AG08396 (cell line): ENCODE measurements at regions not wholly inside any gene's neighbourhood (a gene's known extent, or its start where the extent isn't known, plus 50 kb on each side); places are given as distances from the start of the nearest gene placed in this dataset.

Source experiments
- DNase-seq: peaks from one replicate; pipeline ENCODE4 v3.0.0; 2012; ENCODE audit warnings: low spot score, mixed read lengths

DNA sequence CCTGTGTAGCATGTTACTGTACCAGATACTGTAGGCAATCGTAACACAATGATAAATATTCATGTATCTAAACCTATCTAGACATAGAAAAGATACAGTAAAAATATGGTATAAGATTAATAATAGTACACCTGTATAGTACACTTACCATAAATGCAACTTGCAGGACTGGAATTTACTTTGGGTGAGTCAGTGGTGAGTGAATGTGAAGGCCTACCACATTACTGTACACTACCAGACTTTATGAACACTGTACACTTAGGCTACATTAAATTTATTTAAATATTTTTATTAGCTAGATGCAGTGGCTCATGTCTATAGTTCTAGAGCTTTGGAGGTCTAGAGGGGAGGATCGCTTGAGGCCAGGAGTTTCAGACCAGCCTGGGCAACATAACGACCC is 186.6 kb upstream of the ROPN1 start:
- DNase-seq = no peak

DNA sequence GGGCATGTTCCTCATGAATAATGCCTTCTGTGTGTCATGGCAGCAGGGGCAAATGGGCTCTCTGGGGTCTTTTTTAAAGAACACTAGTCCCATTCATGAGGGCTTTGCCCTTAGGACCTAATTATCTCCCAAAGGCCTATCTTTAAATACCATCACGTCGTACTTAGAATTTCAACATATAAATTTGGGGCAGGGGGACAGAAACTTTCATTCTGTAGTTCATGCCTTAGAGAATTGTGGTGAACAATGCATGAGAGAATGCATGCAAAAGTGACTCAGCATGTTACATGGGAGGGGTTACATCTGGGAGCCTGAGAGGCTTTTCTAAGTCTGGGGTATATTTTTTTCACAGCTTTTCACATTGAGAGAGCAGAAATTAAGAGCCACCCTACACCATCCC is 208.5 kb upstream of the ROPN1 start:
- DNase-seq = no peak

DNA sequence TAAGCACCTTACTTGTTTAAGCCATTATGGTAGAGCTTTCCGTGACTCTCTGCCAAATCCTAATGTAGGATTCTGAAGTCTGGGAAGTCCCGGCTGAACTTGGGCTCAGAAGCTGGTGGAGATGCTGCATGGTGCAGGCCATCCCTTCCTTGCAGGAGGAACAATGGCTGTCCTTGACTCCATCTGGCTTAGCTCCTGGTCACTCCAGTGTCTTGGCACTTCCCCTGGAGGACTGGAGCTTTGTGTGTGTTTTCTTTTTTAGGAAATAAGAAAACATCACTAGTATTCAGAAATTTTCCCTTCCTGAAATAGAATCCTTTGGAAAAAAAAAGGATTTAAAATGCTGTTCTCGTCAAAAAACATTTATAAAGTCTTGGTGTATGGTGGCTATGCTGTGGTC is 209.3 kb upstream of the ROPN1 start:
- no peak for DNase-seq

DNA sequence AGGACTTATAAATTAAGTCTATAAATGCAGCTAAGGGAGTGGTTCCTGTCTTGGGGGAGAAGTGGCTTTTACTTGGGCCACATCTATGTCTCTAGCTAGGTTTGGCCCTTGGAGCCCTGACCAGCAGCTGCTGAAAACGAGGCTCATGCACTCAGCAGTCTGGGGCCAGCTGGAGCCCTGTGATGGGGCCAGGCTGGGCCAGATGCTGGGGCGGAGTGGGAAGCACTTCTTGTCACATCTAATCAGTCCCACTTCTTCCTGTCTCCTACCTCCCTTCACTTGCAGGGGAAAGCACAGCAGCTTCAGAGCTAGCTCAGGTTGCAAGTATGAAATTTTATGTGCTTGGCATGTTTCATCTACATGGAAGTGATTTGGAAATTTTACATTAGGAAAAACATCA is 209.9 kb upstream of the ROPN1 start:
- no peak for DNase-seq

DNA sequence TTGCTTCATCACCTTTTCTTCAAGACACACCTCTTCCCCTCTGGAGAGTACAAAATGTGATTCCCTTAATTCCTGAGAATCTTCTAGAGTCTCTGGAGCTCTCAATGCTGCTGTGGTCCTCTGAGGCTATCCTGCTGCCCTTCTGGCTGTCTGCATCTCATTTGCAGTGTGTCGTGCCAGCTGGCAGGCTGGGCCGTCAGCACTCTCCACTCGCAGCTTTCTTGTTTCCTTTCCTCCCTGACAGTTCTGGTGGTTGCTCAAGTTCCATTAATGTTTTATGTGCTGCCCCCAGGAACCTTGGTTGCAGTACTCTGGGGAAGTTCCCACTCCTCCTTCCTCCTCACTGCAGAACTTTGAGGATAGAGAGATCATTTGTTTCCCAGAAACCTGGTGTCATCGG is 210.8 kb upstream of the ROPN1 start:
- no peak for DNase-seq

DNA sequence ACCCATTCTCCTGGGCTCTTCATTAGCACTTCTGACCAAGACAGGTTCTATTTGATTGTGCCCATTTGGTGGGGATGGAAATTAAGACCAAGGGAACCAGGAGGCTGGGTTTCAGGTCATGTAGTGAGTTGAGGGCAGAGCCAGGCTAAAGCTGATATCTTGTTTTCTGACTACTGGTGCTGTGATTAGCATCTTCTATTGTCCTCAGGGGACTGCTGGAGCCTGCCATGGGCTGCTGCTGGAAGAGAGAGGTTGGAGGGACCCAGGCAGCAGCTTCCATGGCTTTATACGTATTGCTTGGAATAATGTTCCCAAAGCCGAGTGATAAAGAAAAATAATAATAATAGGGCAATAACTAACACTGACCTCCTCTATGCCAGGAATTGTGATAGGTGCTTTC is 211.4 kb upstream of the ROPN1 start:
- no peak for DNase-seq

DNA sequence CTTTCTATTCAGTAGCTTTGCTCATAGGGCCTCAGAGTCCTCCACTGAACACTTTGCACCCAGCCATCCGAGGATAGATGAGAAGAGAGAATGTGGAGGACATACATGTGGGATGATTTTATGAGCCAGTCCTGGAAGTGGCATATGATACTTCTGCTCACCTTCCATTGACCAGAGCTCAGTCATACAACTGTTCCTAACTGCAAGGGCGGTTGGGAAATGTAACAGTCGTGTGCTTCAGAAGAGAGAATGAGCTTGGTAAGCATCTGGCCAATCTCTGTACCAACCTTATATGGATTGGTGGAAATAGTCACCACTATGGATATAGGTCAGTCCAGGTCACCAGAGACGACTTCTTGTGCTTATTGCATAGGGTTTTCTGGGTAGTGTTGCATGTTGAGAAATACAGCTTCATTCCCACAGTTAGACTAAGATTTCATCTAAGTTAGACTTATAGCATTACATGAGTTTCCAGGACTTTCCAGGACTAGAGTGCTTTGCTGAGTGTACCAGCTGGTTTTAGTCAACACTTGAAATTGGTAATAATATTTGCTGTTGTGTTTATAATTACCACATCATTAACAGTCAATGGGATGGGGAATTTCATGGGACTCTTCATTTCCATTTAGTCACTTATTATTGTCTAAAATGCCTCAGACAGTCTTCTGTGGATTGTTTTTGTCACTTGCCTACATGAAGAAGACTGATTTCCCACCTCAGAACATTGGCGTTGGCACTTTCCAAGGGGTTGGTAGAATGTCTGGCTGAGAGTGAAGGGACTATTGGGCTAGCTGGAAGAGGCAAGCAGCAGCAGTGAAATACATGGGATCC is 214.5 kb upstream of the ROPN1 start:
- no peak for DNase-seq

DNA sequence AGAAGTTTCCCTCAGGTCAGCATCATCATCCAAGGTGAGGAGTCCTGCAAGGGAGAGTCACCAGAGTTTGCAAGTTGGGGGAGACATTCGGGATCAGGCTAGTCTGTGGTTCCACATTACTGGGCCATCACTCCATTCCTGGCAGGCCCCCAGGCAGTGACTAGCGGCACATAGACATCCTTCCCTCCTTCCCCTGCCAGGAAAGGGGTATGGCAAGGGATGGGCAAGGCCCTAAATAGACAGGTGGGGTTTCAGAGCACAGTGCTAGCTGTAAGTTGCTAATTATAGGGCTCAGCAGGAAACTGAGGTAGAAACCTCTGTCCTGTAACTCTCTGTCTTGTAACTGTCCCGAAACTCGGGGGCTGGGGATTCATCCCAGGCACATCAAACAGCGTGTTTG is 215.2 kb upstream of the ROPN1 start:
- no peak for DNase-seq

DNA sequence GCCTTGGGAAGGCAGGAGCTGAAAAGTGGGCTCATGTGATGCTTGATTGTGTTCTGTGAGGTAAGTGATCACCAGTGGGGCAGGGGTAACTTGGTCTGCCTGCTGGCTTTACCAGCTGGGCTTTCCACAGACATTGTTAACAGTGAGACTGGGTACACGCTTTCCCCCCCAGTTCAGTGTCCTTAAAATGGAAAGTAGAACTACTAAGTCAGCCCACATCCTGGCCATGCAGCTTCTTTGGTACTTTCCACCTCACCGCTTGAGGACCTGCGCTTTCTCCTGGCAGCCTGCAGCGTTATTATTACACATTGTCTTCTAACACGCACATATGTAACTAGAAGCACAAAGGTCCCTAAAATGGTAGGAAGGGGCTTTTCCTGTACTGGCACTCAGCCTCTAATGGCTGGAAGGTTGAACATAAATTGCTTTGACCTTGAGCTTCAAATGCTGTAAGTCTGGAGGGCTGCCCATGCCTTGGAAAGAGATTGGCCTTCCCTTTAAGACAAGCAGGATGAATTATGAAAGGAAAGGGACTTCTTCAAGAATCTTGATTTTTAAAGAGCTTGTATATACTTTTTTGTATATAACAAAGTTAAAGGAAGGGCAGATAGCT is 216.1 kb upstream of the ROPN1 start:
- no peak for DNase-seq

DNA sequence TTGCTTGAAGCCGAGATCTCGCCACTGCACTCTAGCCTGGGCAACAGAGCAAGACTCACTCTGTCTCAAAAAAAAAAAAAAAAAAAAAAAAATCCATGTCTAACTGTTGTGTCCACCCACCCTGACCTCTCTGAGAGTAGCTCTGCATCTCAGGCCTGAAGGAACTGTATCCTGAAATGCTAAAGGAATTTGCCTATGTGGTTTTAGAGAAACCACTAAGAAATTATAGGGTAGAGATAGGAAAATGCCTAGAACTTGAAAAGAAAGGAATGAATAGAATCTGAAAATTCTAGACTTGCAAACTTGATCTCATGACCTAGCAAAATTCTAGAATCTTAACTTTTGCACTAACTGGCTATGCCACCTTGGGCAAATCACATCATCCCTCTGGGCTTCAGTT is 217.5 kb upstream of the ROPN1 start:
- no peak for DNase-seq

DNA sequence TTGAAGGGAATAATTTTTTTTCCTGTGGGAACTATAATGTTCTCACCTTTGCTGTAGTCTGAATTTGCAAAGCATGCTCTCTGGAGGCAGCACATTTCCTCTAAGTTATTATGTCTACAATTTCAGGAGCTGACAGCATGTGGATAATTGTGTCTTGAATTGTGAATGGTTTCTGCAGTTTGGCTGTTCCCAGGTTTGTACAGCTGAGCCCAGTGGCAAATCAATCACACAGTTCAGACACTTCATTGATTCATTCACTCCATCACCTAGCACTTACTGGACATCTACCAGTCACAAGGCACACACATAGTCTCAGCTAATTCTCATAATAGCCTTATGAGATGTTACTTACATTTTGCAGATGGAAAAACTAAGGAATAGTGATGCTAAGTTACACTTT is 219.0 kb upstream of the ROPN1 start:
- no peak for DNase-seq

DNA sequence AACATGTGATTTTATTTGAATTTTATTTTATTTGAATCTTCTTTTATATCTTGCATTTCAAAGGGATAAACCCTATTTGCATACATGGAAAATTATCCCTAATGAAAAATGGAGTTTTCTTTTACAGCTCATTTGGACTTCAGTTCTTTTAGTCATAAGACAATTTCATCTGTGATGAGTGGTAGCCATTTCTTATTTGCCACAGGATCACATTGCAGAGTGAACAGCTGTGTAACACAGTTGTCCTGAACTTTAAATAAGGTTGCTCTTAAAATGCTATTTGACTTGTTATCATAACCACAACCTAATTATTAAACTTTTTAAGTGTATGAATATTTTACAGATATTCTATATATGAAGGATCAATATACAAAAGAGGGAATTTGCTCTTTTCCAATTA is 221.7 kb upstream of the ROPN1 start:
- no peak for DNase-seq

DNA sequence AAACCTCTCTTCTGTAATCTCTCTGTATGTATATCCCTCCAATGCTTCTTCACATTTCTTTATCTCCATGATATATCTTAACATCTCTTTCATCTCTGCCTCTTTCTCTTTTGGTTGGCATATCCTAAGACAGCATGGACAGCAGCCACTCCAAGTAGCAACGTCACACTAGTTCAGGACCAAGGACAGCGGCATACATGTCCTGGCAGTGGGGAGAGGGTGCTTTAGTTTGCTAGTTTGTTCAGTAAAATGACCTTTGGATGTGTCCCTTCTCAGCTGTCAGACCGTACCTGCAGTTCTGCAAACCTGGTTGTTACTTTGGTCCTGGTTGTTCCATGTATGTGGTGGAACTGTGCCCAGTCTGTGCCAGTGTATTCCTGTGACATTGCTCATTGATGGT is 225.6 kb upstream of the ROPN1 start:
- peak; percentile 61 for DNase-seq

DNA sequence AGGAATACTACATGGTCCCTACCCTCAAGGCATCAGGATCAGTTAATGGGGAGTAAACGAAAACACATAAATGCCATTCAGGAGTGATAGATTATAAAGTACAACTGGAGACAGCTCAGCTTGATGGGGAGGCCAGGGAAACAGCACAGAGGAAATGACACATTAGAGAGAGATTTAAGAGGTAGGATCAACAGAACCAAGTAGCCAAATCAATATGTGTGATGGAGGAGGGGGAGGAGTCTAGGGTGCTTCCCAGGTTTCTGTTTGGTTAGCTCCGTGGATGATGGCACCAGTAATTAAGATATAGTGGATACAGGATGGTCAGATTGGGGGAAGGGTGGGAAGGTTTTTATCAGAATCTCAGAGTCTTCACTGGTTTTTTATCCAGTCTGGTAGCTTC is 229.5 kb upstream of the ROPN1 start:
- no peak for DNase-seq

DNA sequence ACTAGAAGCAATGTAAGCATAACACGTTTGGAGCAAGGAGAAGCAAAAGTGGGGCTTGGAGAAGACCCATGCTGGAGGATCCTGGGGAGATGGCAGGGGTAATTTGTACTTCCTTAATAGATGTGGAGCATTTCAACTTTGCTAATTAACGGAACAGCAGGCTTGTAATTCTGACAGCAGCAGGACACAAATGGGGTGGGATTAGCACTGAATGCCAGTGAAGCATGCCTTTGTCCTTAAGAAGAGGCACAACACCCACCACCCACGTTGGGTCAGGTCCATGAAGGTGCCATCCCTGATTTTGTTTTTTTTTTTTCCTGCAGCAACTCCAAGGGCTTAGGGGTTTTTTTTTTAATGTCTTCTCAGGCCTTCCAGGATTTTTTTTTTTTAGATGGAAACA is 231.9 kb upstream of the ROPN1 start:
- no peak for DNase-seq

DNA sequence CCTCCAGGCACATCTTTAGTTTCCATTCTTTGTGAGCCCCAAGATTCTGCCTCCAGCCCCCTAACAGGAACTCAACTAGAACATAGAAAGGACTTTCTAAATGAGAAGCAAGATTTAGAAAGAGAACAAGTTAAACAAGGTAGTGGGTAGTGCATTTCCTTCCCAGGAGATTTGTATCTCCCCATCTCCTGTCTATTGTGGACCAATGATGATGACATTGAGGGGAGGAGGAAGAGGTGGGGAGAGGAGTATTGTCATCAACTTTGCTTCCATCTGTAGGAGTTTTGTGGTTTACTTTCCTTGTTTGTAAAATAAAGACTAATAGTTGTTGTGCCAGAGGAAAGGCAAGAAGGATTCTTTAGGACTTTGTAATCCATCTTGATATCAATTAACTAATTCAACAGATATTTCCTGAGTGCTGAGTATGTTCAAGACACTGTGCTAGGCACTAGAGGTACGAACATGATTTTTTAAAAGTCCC is 235.3 kb upstream of the ROPN1 start:
- DNase-seq = no peak

DNA sequence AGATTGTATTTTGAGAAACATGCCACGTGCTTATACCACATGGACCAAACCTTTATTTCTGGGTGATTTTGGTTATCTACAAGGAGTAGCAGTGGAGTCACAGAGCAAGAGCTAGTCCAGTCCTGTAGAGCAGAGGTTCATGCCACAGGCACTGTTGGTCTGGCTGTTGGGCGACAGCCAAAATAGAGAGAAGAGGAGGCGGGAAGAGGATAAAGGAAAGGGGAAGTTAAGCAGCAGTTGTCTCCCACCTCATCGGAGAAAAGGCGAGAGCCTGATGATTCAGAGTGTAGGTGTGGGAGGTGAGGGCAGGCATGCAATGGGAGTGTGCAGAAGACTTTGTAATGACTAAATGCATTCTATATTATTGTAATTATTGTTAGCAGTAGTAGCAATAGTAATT is 237.5 kb upstream of the ROPN1 start:
- DNase-seq = no peak

DNA sequence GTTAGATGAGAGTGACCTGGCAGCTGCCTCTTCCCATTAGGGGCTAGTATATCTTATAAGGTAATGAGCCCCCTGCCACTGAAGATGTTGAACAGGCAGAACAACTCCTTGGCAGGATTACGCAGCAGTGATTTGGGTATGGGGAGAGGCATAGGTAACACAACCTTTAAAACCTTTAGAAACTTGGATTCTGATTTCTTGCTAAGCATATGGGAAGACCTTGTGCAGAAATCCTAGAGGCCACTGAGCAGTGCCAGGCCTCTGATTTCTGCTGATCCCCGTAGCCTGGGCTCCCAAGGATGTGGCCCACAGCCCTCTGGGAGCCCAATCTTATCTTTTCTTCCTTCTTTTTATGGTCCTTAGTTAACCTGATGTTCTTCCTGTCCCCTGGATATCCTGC is 237.9 kb upstream of the ROPN1 start:
- no peak for DNase-seq

DNA sequence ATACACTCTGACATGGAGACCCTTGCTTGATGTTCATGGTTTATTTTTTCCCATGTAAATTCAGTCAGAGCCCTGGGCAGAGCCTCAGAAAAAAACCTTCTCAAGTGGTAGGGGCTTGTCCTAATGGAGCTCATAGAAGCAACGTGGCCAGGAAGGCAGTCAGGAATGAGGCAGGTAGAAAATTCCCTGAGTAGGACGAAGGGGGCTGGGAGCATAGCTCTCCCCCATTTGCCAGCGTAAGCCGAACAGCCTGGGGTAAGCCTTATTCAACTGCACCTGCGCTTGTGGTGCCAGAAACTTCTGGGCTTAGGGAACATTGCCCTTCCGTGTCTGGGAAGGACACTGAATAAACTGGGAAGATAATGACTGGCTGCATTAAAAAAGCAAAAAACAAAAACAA is 238.5 kb upstream of the ROPN1 start:
- no peak for DNase-seq

DNA sequence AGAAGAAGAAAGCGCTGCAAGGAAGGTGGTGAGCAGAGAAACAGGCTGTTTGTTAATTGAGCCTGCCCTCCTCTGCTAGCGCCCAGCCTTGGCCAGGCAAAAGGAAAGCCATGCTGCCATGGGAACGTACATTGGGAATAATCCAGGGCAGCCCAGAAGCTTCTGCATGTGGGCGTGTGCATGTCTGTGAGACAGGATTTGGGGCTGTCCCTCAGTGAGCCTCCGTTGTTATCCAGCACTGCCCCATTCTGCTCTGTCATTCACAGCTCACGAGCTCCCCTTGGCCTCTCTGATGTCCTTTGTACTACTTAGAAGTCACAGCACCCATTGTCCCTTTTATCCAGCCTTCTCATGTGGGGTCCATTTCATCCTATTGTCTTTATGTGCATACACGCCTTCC is 239.1 kb upstream of the ROPN1 start:
- no peak for DNase-seq

DNA sequence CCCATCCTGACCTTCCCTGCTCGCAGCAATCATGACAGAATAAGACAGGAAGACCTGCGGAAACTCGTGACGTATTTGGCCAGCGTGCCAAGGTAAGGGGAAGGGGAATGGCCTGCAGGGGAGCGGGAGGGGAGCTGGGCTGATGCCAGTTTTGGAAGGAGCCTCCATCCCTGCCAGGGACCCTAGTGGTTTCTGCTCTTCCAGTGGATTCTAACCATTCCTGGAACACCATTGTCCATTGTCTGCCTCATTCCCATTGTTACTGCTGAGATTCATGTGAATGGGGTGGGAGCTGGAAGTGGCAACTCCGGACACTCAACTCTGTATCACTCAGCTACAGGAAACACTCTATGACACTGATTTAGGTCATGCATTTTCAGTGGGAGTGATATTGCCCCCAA is 242.9 kb upstream of the ROPN1 start:
- no peak for DNase-seq

DNA sequence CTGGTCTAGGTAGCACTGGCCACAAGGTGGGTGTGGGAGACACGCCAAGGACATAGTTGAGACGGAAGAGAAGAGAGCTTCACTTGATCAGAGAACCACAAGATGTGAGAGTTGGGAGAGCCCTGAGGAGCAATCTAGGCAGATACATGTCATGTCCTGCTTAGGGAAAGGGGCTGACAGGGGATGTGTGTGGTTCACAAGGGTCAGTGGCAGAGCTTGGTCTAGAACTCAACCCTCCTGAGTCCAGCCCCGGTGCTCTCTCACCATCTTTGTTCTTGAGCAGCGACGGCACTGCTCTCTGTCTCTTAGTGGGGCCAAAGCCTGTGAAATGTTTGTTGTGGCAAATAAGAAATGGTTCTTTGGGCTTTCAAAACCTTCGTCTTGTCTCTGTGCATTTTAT is 243.5 kb upstream of the ROPN1 start:
- DNase-seq = no peak

DNA sequence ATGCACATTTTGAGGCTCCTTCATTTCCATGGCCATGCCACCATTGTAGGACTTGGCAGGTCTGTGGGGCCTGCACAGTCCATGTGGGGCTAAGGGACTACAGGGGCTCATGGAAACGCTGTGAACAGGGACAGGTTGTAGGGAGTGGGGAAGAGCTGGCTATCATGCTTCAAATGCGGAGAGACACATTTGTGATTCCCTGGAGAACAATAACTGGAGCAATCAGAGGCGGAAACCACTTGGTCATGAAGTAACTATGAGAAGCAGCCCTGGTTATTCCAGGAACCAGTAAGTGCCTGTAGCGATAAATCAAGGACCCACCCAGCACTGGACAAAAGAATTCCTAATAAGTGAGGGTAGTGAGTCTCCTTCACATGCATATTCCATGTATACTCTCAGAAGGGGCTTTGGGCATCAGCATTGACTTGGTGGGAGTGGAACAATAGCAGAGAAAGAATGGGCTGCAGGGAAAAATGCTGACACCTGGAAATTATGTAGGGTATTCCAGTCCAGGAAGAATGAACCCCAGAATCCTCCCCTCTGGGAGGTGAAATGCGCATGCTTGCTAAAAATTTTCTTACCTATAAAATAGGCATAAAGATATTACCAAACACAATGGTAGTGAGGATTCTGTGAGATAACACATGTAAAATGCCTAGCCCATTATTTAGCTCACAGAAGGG is 251.4 kb upstream of the ROPN1 start:
- no peak for DNase-seq
